T-helper 1 cell (primary cell): ENCODE measurements at regions not wholly inside any gene's neighbourhood (a gene's known extent, or its start where the extent isn't known, plus 50 kb on each side); places are given as distances from the start of the nearest gene placed in this dataset.
A peak's percentile ranks its signal among the peaks of the same experiment; 100 is the strongest.

Experiments used
- DNase-seq, 5 donors: peaks; one replicate each; pipeline ENCODE4 v3.0.0-alpha.2; 2012 to 2020

GRCh38 chr18:76771192-76771799, 51.1 kb upstream of the ZNF236 start:
- DNase-seq = no peak

GRCh38 chr18:76767954-76768353, 54.4 kb upstream of the ZNF236 start:
- no peak for DNase-seq

- no peak for DNase-seq
These were observed 55.9 kb upstream of the ZNF236 start for GRCh38 chr18:76766429-76766828.

- DNase-seq = no peak
These were observed 56.7 kb upstream of the ZNF236 start for GRCh38 chr18:76765649-76766048.

- DNase-seq = peak in 1 of 5 donors; percentile 26
These were observed 58.0 kb upstream of the ZNF236 start for GRCh38 chr18:76764291-76764901.

GRCh38 chr18:76759056-76759455, 63.3 kb upstream of the ZNF236 start:
- no peak for DNase-seq

- DNase-seq = no peak
These were observed 64.4 kb upstream of the ZNF236 start for GRCh38 chr18:76757925-76758324.

GRCh38 chr18:76757335-76757734, 65.0 kb upstream of the ZNF236 start:
- no peak for DNase-seq

- no peak for DNase-seq
These were observed 65.7 kb upstream of the ZNF236 start for GRCh38 chr18:76756531-76757253.

- no peak for DNase-seq
These were observed 68.0 kb upstream of the ZNF236 start for GRCh38 chr18:76754351-76754750.

- no peak for DNase-seq
These were observed 70.0 kb upstream of the ZNF236 start for GRCh38 chr18:76752400-76752799.

- no peak for DNase-seq
These were observed 71.2 kb upstream of the ZNF236 start for GRCh38 chr18:76750917-76751890.

GRCh38 chr18:76750269-76750668, 72.1 kb upstream of the ZNF236 start:
- no peak for DNase-seq

GRCh38 chr18:76747676-76748075, 74.7 kb upstream of the ZNF236 start:
- no peak for DNase-seq

GRCh38 chr18:76741346-76741745, 81.0 kb upstream of the ZNF236 start:
- DNase-seq = no peak

- no peak for DNase-seq
These were observed 86.0 kb upstream of the ZNF236 start for GRCh38 chr18:76736309-76736708.

- DNase-seq = no peak
These were observed 91.5 kb upstream of the ZNF236 start for GRCh38 chr18:76730901-76731300.

- no peak for DNase-seq
These were observed 94.8 kb upstream of the ZNF236 start for GRCh38 chr18:76727589-76727988.

- DNase-seq = no peak
These were observed 96.9 kb upstream of the ZNF236 start for GRCh38 chr18:76725445-76725844.

GRCh38 chr18:76722224-76723061, 99.9 kb upstream of the ZNF236 start:
- DNase-seq = no peak

- DNase-seq = peak in 4 of 5 donors; percentile 17 to 87 (median 34)
These were observed 101.0 kb upstream of the ZNF236 start for GRCh38 chr18:76721207-76721996.
